Natural killer cell (primary cell): ENCODE measurements at regions not wholly inside any gene's neighbourhood (a gene's known extent, or its start where the extent isn't known, plus 50 kb on each side); places are given as distances from the start of the nearest gene placed in this dataset.

Experiments used
- ATAC-seq, 3 donors: fragments of 150-1000 bp in 2 of 3; fragments of 200-7000 bp in 1 of 3; cut with Tn5 transposase; 1 replicate in 1 of 3; 2 replicates in 2 of 3; pipeline ENCODE4 v1.10.0; 2021; ENCODE audit warnings: mild to moderate bottlenecking in 2 of 3, moderate library complexity in 2 of 3
- DNase-seq, 2 donors: peaks; one replicate each; pipeline versions ENCODE4 v3.0.0 to v3.0.0-alpha.2; 2013 to 2021; ENCODE audit warnings: mixed read lengths in 1 of 2
- H3K27ac ChIP-seq: one replicate; pipeline ENCODE4 v1.5.1; 2013; ENCODE audit warnings: mild to moderate bottlenecking, low read length
- H3K27me3 ChIP-seq: one replicate; pipeline ENCODE4 v1.6.1; 2013; ENCODE audit warnings: low read length; ENCODE audit not compliant: control insufficient read depth, insufficient read depth
- H3K36me3 ChIP-seq: one replicate; pipeline ENCODE4 v1.6.1; 2013; ENCODE audit warnings: low read length; ENCODE audit not compliant: control insufficient read depth, insufficient read depth
- H3K4me1 ChIP-seq: one replicate; pipeline ENCODE4 v1.6.1; 2013; ENCODE audit warnings: low read length; ENCODE audit not compliant: control insufficient read depth, insufficient read depth
- H3K4me3 ChIP-seq: one replicate; pipeline ENCODE4 v1.5.1; 2013; ENCODE audit warnings: low read length
- H3K9me3 ChIP-seq: one replicate; pipeline ENCODE4 v1.6.1; 2013; ENCODE audit warnings: low read length; ENCODE audit not compliant: control insufficient read depth, insufficient read depth
- H3K27ac Mint-ChIP-seq, 2 donors: one replicate each; pipeline ENCODE4 v1.8.0; 2022; ENCODE audit warnings: mild to moderate bottlenecking in 2 of 2, mixed read lengths in 2 of 2, moderate library complexity in 1 of 2
- H3K27me3 Mint-ChIP-seq, 2 donors: one replicate each; pipeline ENCODE4 v1.8.0; 2022; ENCODE audit warnings: low read depth in 2 of 2, mixed read lengths in 2 of 2
- H3K36me3 Mint-ChIP-seq: one replicate; pipeline ENCODE4 v1.8.0; 2022; ENCODE audit warnings: mixed read lengths
- H3K4me1 Mint-ChIP-seq, 2 donors: one replicate each; pipeline ENCODE4 v1.8.0; 2022; ENCODE audit warnings: mixed read lengths in 2 of 2
- H3K4me3 Mint-ChIP-seq: one replicate; pipeline ENCODE4 v1.8.0; 2022; ENCODE audit warnings: mild to moderate bottlenecking, moderate library complexity, mixed read lengths
- H3K9me3 Mint-ChIP-seq, 2 donors: one replicate each; pipeline ENCODE4 v1.8.0; 2022; ENCODE audit warnings: mixed read lengths in 2 of 2
- WGBS: methylation state at CpG from one replicate; pipeline ENCODE4 v1.1.7; 2013; ENCODE audit warnings: missing lambda C conversion rate; ENCODE audit not compliant: insufficient coverage; 5-methylcytosine and 5-hydroxymethylcytosine counted together
- intact Hi-C: fragments of 100-400 bp; cut with micrococcal nuclease; formaldehyde crosslinking; loops from one replicate; pipeline ENCODE4 v1.14.2; 2022
- TF ChIP-seq, protein P1 (sequence below): fragments of 200-600 bp; IDR thresholded peaks from one replicate; pipeline ENCODE4 v1.8.0; 2022; ENCODE audit warnings: antibody characterized with exemption

DNA sequence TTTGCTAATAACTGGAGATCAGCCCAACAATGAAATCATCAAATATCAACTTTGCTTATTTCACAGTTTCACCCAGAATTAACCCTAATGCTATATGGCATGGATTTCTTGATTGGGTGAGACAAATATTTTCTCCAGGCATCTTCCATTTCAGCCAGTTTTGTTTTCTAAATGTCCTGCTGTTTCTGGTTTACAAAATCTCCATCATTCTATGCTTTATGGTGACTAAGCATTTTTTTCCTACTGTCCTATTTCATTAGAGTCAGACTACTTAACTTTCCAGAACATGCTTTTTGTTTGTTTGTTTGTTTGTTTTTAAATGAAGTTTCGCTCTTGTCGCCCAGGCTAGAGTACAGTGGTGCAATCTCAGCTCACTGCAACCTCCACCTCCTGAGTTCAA lies 59.5 kb upstream of the EXOC2 start:
- no peak overlapping the region for H3K27ac Mint-ChIP-seq
- H3K4me1 Mint-ChIP-seq: no peaks in the 10 kb centered on the region
- H3K36me3 ChIP-seq: no peaks in the 10 kb centered on the region
- no peak overlapping the region for H3K4me3 ChIP-seq
- DNase-seq (no peak), ATAC-seq (no peak)
- H3K27ac ChIP-seq: no peak overlapping the region
- peaks cover 0 to 8% of the 10 kb centered on the region in 2 donors for H3K27me3 Mint-ChIP-seq
- H3K4me1 ChIP-seq: no peaks in the 10 kb centered on the region
- TF ChIP-seq, protein P1, sequence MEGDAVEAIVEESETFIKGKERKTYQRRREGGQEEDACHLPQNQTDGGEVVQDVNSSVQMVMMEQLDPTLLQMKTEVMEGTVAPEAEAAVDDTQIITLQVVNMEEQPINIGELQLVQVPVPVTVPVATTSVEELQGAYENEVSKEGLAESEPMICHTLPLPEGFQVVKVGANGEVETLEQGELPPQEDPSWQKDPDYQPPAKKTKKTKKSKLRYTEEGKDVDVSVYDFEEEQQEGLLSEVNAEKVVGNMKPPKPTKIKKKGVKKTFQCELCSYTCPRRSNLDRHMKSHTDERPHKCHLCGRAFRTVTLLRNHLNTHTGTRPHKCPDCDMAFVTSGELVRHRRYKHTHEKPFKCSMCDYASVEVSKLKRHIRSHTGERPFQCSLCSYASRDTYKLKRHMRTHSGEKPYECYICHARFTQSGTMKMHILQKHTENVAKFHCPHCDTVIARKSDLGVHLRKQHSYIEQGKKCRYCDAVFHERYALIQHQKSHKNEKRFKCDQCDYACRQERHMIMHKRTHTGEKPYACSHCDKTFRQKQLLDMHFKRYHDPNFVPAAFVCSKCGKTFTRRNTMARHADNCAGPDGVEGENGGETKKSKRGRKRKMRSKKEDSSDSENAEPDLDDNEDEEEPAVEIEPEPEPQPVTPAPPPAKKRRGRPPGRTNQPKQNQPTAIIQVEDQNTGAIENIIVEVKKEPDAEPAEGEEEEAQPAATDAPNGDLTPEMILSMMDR: no peak
- intact Hi-C loops: no loop called here
- H3K4me3 Mint-ChIP-seq: no peak overlapping the region
- peaks cover 6% of the 10 kb centered on the region for H3K27me3 ChIP-seq
- H3K36me3 Mint-ChIP-seq: no peaks in the 10 kb centered on the region
- no peaks in the 10 kb centered on the region for H3K9me3 Mint-ChIP-seq
- no peaks in the 10 kb centered on the region for H3K9me3 ChIP-seq
- no CpG with 5 or more reads among the region's 2 CpGs for WGBS

DNA sequence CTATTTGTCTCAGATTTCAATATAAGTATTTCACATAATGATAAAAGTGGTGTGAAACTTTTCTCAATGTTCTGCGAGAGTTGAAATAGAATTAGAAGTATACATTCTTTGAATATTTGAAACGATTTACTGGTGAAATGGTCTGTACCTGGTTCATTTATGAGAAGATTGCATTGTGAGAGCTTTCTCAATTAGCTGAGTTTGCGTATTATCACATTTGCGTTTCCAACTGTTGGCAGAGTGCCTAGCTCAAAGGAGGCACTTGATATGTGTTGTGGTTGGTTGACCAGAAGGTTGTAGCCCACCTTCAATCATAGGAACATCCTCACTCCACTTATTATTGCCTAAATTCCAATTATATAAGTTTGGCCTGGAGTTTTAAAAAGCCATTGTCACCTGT lies 58.8 kb upstream of the EXOC2 start:
- Mint-ChIP-seq H3K4me3 (no peak overlapping the region), H3K9me3 (no peaks in the 10 kb centered on the region), H3K27me3 (peaks cover 0 to 15% of the 10 kb centered on the region in 2 donors), H3K36me3 (no peaks in the 10 kb centered on the region), H3K4me1 (no peaks in the 10 kb centered on the region), H3K27ac (no peak overlapping the region)
- no peaks in the 10 kb centered on the region for H3K9me3 ChIP-seq
- no peaks in the 10 kb centered on the region for H3K4me1 ChIP-seq
- H3K4me3 ChIP-seq: no peak overlapping the region
- no peaks in the 10 kb centered on the region for H3K36me3 ChIP-seq
- ATAC-seq (no peak), DNase-seq (no peak)
- peaks cover 6% of the 10 kb centered on the region for H3K27me3 ChIP-seq
- WGBS: 87% methylated on average over 4 of the region's 4 CpGs
- intact Hi-C loops: no loop called here
- TF ChIP-seq, protein P1: no peak
- H3K27ac ChIP-seq: no peak overlapping the region

DNA sequence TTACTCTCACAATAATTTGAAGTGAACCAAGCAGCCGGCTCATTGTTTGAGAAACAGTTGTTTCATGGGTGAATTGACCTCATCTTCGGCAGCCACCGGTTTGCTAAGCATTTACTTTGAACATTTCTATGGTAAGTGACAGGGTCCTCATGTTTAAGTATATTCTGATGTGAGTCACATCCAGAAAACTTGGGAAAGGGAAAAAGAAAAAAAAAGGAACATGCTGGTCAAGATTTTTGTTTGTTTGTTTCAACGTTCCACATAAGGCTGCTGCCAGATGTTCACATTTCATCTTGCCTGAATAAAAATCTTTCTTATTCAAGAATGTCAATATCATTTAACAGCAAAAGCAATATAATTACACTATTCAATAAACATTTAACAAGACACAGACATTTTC lies 55.0 kb upstream of the EXOC2 start:
- intact Hi-C loops: no loop called here
- H3K9me3 ChIP-seq: no peaks in the 10 kb centered on the region
- peaks cover 6% of the 10 kb centered on the region for H3K27me3 ChIP-seq
- peaks cover 0 to 9% of the 10 kb centered on the region in 2 donors for H3K27me3 Mint-ChIP-seq
- 93% methylated on average over 4 of the region's 4 CpGs for WGBS
- no peaks in the 10 kb centered on the region for H3K4me1 ChIP-seq
- H3K4me3 ChIP-seq: no peak overlapping the region
- H3K36me3 ChIP-seq: no peaks in the 10 kb centered on the region
- H3K9me3 Mint-ChIP-seq: no peaks in the 10 kb centered on the region
- ATAC-seq (no peak), DNase-seq (no peak)
- H3K4me3 Mint-ChIP-seq: no peak overlapping the region
- no peaks in the 10 kb centered on the region for H3K36me3 Mint-ChIP-seq
- no peaks in the 10 kb centered on the region for H3K4me1 Mint-ChIP-seq
- TF ChIP-seq, protein P1: no peak
- H3K27ac Mint-ChIP-seq: no peak overlapping the region
- H3K27ac ChIP-seq: no peak overlapping the region

DNA sequence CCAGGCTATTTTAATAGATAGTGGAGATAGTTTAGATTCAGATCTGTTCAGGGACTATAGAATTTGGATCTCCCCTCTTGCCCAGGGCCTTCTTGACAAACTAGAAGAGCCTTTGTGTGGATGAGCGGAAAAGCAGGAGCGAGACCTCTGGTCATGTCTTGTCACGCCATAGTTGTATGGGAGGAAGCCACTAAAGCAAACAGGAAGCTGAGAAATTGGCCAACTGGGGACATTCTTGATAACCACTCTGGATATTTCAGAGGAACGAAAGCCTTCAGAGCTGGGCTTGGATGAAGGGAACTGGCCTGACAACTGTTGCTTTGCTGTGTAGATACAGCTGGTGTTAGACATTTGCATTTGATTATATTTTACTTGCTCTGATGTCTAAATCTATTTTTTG lies 54.1 kb upstream of the EXOC2 start:
- Mint-ChIP-seq H3K9me3 (no peaks in the 10 kb centered on the region), H3K27me3 (peaks cover 0 to 9% of the 10 kb centered on the region in 2 donors), H3K4me1 (no peaks in the 10 kb centered on the region), H3K27ac (no peak overlapping the region), H3K36me3 (no peaks in the 10 kb centered on the region), H3K4me3 (no peak overlapping the region)
- H3K27me3 ChIP-seq: peaks cover 6% of the 10 kb centered on the region
- intact Hi-C loops: no loop called here
- no peak for ATAC-seq
- H3K9me3 ChIP-seq: no peaks in the 10 kb centered on the region
- H3K4me3 ChIP-seq: no peak overlapping the region
- no peaks in the 10 kb centered on the region for H3K36me3 ChIP-seq
- TF ChIP-seq, protein P1: no peak
- no peak overlapping the region for H3K27ac ChIP-seq
- DNase-seq: no peak
- 92% methylated on average over 4 of the region's 4 CpGs for WGBS
- H3K4me1 ChIP-seq: no peaks in the 10 kb centered on the region
